NCI-H524 treated with DMSO at 0.1 percent for 48 hours (cell line): ENCODE measurements at regions not wholly inside any gene's neighbourhood (a gene's known extent, or its start where the extent isn't known, plus 50 kb on each side); places are given as distances from the start of the nearest gene placed in this dataset.

ENCODE experiments used
- DNase-seq: peaks from one replicate; lab custom pipeline; 2025; lab: John Stamatoyannopoulos, UW

GRCh38 chr6:14693301-14694192 lies 552.3 kb upstream of the JARID2 start:
- DNase-seq = no peak

GRCh38 chr6:14694308-14694707 lies 551.6 kb upstream of the JARID2 start:
- no peak for DNase-seq

DNA sequence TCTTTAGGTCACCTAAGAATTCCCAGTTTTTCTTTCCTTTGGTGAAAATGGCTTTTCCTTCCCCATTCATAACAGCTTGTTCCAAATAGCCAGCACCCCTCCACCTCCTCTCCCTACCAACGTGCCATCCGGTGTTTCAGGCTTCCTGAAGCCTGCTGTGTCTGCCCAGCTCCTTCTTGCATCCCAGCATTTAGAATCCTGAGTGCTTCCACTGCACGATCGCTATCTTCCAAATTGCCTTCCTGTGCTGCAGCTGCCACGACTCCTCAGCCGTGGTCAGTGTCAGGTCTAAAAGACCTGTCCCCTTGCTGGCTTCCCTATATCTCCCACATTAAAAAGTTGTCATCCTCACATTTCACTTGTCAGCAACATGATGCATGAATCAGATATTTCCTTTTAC lies 550.3 kb upstream of the JARID2 start:
- no peak for DNase-seq

DNA sequence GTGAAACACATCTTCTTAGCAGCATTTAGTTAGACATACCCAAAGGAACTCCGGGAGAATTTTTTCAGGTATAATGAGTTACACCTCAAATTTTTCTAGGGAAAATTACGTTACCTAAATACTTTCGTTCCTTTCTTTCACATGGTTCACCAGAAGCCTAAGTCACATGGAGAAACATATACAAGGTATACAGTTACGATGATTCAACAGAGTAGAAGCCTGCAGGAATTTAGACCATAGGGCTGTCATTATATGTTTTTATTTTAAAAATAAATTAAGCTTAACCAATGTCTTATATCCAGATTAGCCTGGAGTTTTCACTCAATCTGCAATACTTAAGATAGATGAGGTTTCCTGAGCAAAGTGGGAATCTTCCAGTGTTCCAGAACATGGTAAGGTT lies 549.5 kb upstream of the JARID2 start:
- no peak for DNase-seq

DNA sequence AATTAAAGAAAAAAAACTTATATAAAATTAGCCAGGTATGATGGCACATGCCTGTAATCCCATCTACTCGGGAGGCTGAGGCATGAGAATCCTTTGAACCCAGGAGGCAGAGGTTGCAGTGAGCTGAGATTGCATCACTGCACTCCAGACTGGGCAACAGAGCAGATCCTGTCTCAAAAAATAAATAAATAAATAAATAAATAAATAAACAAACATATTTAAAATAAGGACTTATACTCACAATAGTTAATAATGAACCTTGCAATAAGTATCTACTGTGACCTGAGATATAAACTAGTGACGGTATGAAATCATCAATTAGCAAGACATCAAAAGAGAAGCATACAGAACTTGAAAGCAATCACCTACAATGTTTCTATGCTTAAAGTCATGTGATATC lies 548.4 kb upstream of the JARID2 start:
- DNase-seq = no peak

DNA sequence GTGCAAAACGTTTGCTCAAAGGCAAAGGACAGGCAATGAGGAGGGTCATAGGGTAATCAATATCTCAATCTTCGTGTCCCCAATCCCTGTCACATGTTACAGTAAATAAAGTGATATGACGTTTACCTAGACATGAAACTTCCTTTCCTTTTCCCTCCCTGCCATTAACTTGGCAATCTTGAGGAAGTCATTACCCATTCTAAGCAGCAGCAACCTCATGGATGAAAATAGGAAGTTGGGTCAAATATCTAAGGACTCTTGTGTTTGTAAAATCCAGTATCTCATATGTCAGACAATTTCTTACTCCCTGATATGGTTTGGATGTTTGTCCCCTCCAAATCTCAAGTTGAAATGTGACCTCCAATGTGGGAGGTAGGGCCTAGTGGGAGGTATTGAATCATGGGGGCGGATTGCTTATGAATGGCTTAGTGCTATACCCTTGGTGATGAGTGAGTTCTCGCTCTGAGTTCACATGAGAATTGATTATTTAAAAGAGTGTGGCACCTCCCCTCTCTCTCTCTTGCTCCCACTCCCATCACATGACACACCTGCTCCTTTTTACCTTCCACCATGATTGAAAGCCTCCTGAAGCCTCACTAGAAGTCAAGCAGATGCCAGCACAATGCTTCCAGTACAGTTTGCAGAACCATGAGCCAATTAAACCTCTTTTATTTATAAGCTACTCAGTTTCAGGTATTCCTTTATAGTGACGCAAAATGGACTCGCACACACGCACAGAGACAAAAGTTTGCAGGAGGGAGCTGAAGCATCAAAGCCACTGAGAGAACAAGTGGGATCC lies 545.9 kb upstream of the JARID2 start:
- DNase-seq = no peak

GRCh38 chr6:14701946-14702345 lies 543.9 kb upstream of the JARID2 start:
- DNase-seq = no peak

GRCh38 chr6:14702678-14703077 lies 543.2 kb upstream of the JARID2 start:
- DNase-seq = no peak

DNA sequence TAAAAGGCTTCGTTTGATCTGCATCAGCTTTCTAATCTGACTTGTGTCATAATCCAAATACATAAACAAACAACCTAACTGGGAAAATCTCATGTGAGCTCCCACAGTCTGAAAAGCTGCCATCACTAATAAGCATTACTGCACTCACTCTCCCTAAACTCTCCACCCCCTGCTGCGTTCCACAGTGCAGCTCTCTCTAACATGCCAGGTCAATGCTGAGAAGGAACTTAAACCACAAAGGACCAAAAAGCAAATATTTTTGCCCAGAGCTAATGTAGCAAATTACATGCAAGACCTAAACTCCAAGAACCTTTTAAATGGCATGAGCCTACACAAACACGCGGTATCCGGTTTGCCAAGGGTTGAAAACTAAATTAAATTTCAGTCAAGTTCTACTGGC lies 542.3 kb upstream of the JARID2 start:
- no peak for DNase-seq

DNA sequence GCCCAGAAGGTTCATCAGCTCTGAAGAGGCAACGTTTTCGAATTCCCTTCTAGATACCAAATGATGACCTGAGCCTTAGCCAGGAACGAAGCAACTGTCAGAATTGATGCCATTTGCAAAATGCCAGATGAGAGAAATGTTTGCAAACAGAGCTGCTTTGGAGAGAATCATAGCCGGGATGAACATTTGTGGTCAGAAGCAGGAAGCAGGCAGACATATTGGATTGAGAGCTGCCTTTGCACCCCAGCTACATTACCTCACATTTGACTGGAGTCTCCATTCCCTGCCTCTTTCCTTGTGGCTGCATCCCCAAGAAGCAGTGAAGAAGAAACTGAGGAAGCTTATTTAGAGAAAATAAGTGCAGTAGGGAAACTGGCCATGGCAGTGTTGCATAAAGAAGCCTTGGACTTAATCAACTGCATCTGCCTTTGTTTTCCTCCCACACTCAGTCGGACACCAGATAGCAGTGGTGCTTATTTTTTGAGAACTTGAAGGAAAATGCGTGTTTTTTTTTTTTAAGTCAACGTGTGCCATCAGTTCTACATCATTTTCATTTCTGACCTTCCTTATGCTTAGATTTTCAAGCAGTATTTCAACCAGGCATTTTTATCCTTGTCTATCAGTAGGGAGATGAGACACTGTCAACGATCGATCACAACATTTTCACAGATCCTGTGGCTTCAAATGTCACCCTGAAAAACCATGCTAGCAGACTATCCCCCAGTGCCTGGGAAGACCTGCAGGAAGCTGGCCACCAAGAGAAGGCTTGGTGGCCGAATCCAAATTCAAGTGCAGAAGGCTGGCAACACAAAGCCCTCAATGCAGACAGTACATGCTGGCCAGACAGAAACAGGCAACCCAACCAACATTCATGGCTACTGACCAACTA lies 541.2 kb upstream of the JARID2 start:
- DNase-seq = no peak

- no peak for DNase-seq
Observed at GRCh38 chr6:14705841-14706377, 540.0 kb upstream of the JARID2 start.

DNA sequence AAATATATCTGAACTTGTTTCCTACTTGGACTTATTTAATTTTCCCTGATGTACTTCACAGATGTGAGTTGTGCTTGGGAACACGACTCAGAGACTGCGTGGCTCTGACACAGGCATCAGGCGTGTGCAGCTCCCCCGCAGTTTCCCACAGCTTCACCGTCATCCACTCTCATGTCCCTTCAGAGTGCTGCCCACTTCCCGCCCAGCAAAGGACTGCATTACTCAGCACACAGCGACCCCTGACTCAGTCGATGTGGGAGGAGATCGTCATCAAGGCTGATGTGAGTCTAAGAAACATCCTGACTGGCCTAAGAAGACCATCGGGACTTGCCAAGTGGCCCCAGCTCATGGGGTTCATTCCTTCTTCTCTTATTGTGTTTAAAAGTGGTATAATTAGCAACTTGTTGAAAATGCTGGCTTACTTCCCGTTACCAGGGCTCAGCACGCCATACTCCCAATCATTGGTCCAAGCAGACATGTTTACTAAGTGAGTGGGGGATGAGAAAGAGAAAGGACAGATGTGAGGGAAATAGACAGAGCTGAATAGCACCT lies 539.4 kb upstream of the JARID2 start:
- DNase-seq = no peak

GRCh38 chr6:14707276-14707675 lies 538.6 kb upstream of the JARID2 start:
- no peak for DNase-seq

- DNase-seq = no peak
Observed at GRCh38 chr6:14707971-14708465, 537.9 kb upstream of the JARID2 start.

GRCh38 chr6:14709066-14709670 lies 536.7 kb upstream of the JARID2 start:
- DNase-seq = no peak

DNA sequence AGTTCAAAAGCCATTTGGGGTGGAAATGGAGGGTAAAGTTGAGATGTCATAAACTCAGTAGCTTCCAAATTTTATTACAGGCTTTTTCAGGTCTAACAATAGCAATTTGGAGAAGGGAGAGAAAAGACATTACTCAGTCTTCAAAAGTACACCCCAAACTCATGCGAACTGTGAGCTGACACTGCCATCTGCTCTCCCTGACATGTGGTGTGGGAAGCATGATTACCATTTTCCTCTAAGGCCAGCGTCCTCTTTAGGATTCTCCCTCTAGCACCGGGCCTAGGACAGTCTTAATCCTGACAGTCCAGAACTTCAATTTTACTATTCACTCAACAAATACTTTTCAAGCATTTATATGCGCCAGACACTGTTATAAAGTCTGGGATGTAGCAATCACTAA lies 536.0 kb upstream of the JARID2 start:
- DNase-seq = no peak

- no peak for DNase-seq
Observed at GRCh38 chr6:14710421-14710820, 535.4 kb upstream of the JARID2 start.

DNA sequence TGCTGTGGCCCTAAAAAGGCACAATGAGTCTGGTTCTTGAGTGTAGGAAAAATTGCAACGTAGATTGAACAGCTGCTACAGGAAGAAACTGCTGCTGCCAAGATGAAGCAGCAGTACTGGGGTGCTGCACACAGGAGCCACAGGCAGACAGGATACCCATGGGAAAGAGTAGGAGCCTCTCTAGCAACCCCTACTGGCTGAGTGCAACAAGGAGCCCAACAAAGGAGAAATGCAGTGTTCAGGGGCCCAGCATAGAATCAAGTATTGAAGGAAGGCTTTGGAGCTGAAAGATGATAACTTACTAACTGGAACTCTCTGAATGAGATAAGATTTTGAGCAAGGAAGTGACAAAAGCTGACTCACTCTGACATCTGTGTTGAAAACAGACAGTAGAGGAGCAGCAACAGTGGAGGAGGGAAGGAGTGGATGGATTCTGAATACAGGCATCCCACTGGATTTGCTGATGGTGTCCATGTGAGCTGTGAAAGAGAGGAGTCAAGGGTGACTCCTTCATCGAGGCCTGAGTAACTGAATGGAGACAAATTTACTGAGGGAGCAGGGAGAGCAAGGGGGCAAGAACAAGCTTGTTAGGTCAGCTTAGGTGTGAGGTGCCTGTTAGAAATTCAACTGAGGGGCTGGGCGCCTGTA lies 534.7 kb upstream of the JARID2 start:
- no peak for DNase-seq

DNA sequence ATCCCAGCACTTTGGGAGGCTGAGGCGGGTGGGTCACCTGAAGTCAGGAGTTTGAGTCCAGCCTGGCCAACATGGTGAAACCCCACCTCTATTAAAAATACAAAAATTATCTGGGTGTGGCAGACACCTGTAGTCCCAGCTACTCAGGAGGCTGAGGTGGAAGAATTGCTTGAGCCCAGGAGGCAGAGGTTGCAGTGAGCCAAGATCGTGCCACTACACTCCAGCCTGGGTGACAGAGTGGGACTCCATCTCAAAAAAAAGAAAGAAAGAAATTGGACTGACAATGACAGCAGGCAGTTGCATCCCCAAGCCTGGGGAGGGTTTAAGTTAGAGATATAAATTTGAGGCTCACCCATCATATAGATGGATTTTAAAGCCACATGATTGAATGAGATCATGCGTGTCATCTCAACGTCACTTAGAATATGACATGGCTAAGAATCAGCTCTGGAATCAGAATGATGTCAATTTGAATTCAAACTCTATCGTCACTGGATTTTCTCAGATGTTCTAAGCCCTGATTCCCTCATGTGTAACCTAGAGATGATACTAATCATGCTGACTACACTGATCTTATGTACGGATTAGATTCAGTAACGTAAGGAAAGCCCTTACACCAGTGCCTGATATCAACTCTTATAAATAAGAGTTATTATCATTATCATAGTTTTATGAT lies 534.0 kb upstream of the JARID2 start:
- no peak for DNase-seq
